ENCODE measurements at regions not wholly inside any gene's neighbourhood (a gene's known extent, or its start where the extent isn't known, plus 50 kb on each side); places are given as distances from the start of the nearest gene placed in this dataset.

GRCh38 chr14:23881282-23881681, 72.3 kb upstream of the DHRS4 start:
- TF ChIP-seq POLR2A (IDR thresholded peaks at IDR 0.05; ENCODE audit: low read depth, low read length) (no peak), SPI1 (IDR thresholded peaks at IDR 0.05; ENCODE audit: low read depth, low read length) (no peak), POLR2AphosphoS5 (IDR thresholded peaks at IDR 0.05; ENCODE audit: low read depth, low read length) (no peak), TAF1 (IDR thresholded peaks at IDR 0.05; ENCODE audit: low read depth, low read length) (no peak), PAX5 (IDR thresholded peaks at IDR 0.05; ENCODE audit: insufficient read depth, low read length, severe bottlenecking) (no peak), POU2F2 (IDR thresholded peaks at IDR 0.05; ENCODE audit: low read depth, low read length) (no peak)
